Aorta (tissue), 5 donors: ENCODE measurements at regions not wholly inside any gene's neighbourhood (a gene's known extent, or its start where the extent isn't known, plus 50 kb on each side); places are given as distances from the start of the nearest gene placed in this dataset.

Experiments
- ATAC-seq: fragments of 200-7000 bp; cut with Tn5 transposase; one replicate; pipeline ENCODE4 v1.9.1; 2022; ENCODE audit warnings: moderate library complexity; ENCODE audit not compliant: low FRiP score
- DNase-seq, 2 donors: peaks; one replicate each; pipeline ENCODE4 v3.0.0-alpha.2; 2020
- H3K27ac ChIP-seq, 2 donors: one replicate each; pipeline ENCODE4 v1.5.1; 2013; ENCODE audit warnings: low read length in 2 of 2, mild to moderate bottlenecking in 2 of 2, moderate library complexity in 2 of 2, control low read depth in 1 of 2, inconsistent platforms in 1 of 2, low read depth in 1 of 2
- H3K27me3 ChIP-seq, 2 donors: one replicate each; pipeline ENCODE4 v1.6.1; 2013; ENCODE audit warnings: control low read depth in 1 of 2, low read length in 1 of 2, mild to moderate bottlenecking in 1 of 2, moderate library complexity in 1 of 2; ENCODE audit not compliant: insufficient read depth in 2 of 2, control insufficient read depth in 1 of 2
- H3K36me3 ChIP-seq, 2 donors: one replicate each; pipeline ENCODE4 v1.6.1; 2013; ENCODE audit warnings: control low read depth in 1 of 2, low read length in 1 of 2, mild to moderate bottlenecking in 1 of 2; ENCODE audit not compliant: insufficient read depth in 2 of 2, control insufficient read depth in 1 of 2
- H3K4me1 ChIP-seq, 2 donors: one replicate each; pipeline ENCODE4 v1.6.1; 2013; ENCODE audit warnings: low read length in 2 of 2, control low read depth in 1 of 2, mild to moderate bottlenecking in 1 of 2, moderate library complexity in 1 of 2; ENCODE audit not compliant: insufficient read depth in 2 of 2, control insufficient read depth in 1 of 2
- H3K4me3 ChIP-seq, 2 donors: one replicate each; pipeline ENCODE4 v1.5.1; 2013; ENCODE audit warnings: low read length in 2 of 2, control low read depth in 1 of 2, mild to moderate bottlenecking in 1 of 2
- H3K9me3 ChIP-seq: one replicate; pipeline ENCODE4 v1.6.1; 2013; ENCODE audit warnings: mild to moderate bottlenecking, low read length; ENCODE audit not compliant: control insufficient read depth
- WGBS, 2 donors: extraction: QIAGEN DNeasy Blood & Tissue Kit; methylation state at CpG; one replicate each; pipeline ENCODE4 v1.1.7; 2013; 5-methylcytosine and 5-hydroxymethylcytosine counted together
- intact Hi-C, 2 donors: fragments of 100-400 bp; cut with DNase I; formaldehyde crosslinking; loops; one replicate each; pipeline versions ENCODE4 v1.14.2 to v1.15.0; 2022
- donor health status: healthy with polysubstance abuse.
- donor health status: Bipolar disorder and iron deficiency.
- donor health status: DM: no; HTN: no; CAD: no.
- donor health status: DM: no; HTN: no; CAD: no.
- donor health status: DM: yes; HTN: yes; CAD: no.

GRCh38 chr2:118657466-118657865, 190.0 kb downstream of the EN1 start:
- H3K4me1 ChIP-seq = no peaks in the 10 kb centered on the region
- no peak overlapping the region for H3K4me3 ChIP-seq
- ATAC-seq (no peak), DNase-seq (no peak)
- H3K27me3 ChIP-seq = no peaks in the 10 kb centered on the region
- intact Hi-C loops = no loop called here
- H3K36me3 ChIP-seq = no peaks in the 10 kb centered on the region
- no peak overlapping the region for H3K27ac ChIP-seq
- H3K9me3 ChIP-seq = no peaks in the 10 kb centered on the region
- WGBS, 2 donors = 83 to 87% methylated on average over 2 of the region's 2 CpGs

GRCh38 chr2:118654945-118655344, 192.5 kb downstream of the EN1 start:
- Histone ChIP-seq H3K27me3 (no peaks in the 10 kb centered on the region), H3K4me1 (no peaks in the 10 kb centered on the region), H3K4me3 (no peak overlapping the region), H3K27ac (no peak overlapping the region), H3K36me3 (no peaks in the 10 kb centered on the region), H3K9me3 (no peaks in the 10 kb centered on the region)
- WGBS, 2 donors = 9 to 12% methylated on average over 1 of the region's 1 CpG
- ATAC-seq = no peak
- intact Hi-C loops = no loop called here
- DNase-seq = no peak

- intact Hi-C loops = no loop called here
- Histone ChIP-seq H3K4me1 (no peaks in the 10 kb centered on the region), H3K27ac (no peak overlapping the region), H3K27me3 (no peaks in the 10 kb centered on the region), H3K9me3 (no peaks in the 10 kb centered on the region), H3K4me3 (no peak overlapping the region), H3K36me3 (no peaks in the 10 kb centered on the region)
- ATAC-seq = no peak
- no peak for DNase-seq
These were observed 197.1 kb downstream of the EN1 start for GRCh38 chr2:118650327-118650726.

- DNase-seq (no peak), ATAC-seq (no peak)
- Histone ChIP-seq H3K4me1 (no peaks in the 10 kb centered on the region), H3K27me3 (no peaks in the 10 kb centered on the region), H3K9me3 (no peaks in the 10 kb centered on the region), H3K36me3 (no peaks in the 10 kb centered on the region), H3K27ac (no peak overlapping the region), H3K4me3 (no peak overlapping the region)
- 64 to 72% methylated on average over 7 of the region's 7 CpGs for WGBS, 2 donors
- intact Hi-C loops = no loop called here
These were observed 201.6 kb downstream of the EN1 start for GRCh38 chr2:118645876-118646275.

GRCh38 chr2:118644190-118644589, 203.3 kb downstream of the EN1 start:
- H3K4me1 ChIP-seq = no peaks in the 10 kb centered on the region
- intact Hi-C loops = no loop called here
- H3K36me3 ChIP-seq = no peaks in the 10 kb centered on the region
- ATAC-seq (no peak), DNase-seq (no peak)
- 32 to 34% methylated on average over 4 of the region's 4 CpGs for WGBS, 2 donors
- H3K27me3 ChIP-seq = no peaks in the 10 kb centered on the region
- H3K4me3 ChIP-seq = no peak overlapping the region
- no peak overlapping the region for H3K27ac ChIP-seq
- no peaks in the 10 kb centered on the region for H3K9me3 ChIP-seq

- H3K9me3 ChIP-seq = no peaks in the 10 kb centered on the region
- H3K36me3 ChIP-seq = no peaks in the 10 kb centered on the region
- intact Hi-C loops = no loop called here
- ATAC-seq (no peak), DNase-seq (no peak)
- H3K4me1 ChIP-seq = no peaks in the 10 kb centered on the region
- 63 to 70% methylated on average over 4 of the region's 4 CpGs for WGBS, 2 donors
- H3K27ac ChIP-seq = no peak overlapping the region
- no peak overlapping the region for H3K4me3 ChIP-seq
- no peaks in the 10 kb centered on the region for H3K27me3 ChIP-seq
These were observed 204.2 kb downstream of the EN1 start for GRCh38 chr2:118643294-118643693.

GRCh38 chr2:118642501-118642900, 204.9 kb downstream of the EN1 start:
- ATAC-seq = no peak
- Histone ChIP-seq H3K4me3 (no peak overlapping the region), H3K4me1 (no peaks in the 10 kb centered on the region), H3K9me3 (no peaks in the 10 kb centered on the region), H3K36me3 (no peaks in the 10 kb centered on the region), H3K27ac (no peak overlapping the region), H3K27me3 (no peaks in the 10 kb centered on the region)
- WGBS, 2 donors = 72 to 73% methylated on average over 2 of the region's 2 CpGs
- no peak for DNase-seq
- intact Hi-C loops = no loop called here

GRCh38 chr2:118641711-118642110, 205.7 kb downstream of the EN1 start:
- no peak for DNase-seq
- intact Hi-C loops = no loop called here
- H3K4me3 ChIP-seq = no peak overlapping the region
- H3K4me1 ChIP-seq = no peaks in the 10 kb centered on the region
- 69 to 71% methylated on average over 1 of the region's 1 CpG for WGBS, 2 donors
- H3K27ac ChIP-seq = no peak overlapping the region
- no peaks in the 10 kb centered on the region for H3K36me3 ChIP-seq
- ATAC-seq = no peak
- H3K27me3 ChIP-seq = no peaks in the 10 kb centered on the region
- H3K9me3 ChIP-seq = no peaks in the 10 kb centered on the region

GRCh38 chr2:118639371-118639770, 208.1 kb downstream of the EN1 start:
- H3K4me1 ChIP-seq = no peaks in the 10 kb centered on the region
- no peaks in the 10 kb centered on the region for H3K9me3 ChIP-seq
- no peaks in the 10 kb centered on the region for H3K27me3 ChIP-seq
- 75 to 80% methylated on average over 2 of the region's 2 CpGs for WGBS, 2 donors
- H3K36me3 ChIP-seq = no peaks in the 10 kb centered on the region
- DNase-seq (no peak), ATAC-seq (no peak)
- no peak overlapping the region for H3K27ac ChIP-seq
- no peak overlapping the region for H3K4me3 ChIP-seq
- intact Hi-C loops = no loop called here
